ENCODE measurements at regions not wholly inside any gene's neighbourhood (a gene's known extent, or its start where the extent isn't known, plus 50 kb on each side); places are given as distances from the start of the nearest gene placed in this dataset.

DNA sequence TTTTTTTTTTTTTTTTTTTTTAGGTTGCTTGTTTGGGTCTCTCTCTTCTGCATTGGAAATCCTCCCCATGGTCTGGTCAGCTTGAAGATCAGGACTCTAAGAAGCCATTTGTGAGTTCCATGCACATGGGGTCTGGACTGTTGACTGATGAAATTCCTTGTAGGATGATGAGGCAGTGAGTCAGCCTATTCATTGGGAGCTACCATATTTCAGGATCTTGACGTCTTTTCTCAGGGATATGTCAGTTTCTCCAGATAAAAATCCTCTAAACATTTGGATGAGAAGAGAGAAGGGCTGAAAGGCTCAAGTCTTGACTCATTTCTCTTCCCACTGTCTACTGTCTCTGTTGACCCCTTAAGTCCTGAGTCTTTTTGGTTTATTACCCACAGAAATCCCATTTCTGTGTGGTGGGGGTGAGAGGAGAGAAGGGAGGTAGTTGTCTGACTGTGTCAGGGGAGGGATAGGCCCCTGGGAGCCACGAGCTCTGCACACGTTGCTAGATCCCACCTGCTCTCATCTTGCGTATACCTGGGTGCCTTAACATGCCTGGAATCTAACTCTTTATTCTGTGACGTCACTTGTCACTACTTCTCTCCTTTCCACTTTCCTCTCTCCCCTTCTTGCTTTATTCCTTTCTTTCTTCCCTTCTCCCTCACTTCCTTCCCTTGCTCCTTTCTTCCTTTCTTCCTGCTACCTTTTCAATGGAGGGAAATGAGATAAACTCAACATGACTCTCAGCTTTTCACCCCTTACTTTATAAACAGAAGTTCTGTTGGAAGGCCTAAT is 333.1 kb upstream of the XYLT1 start:
- no peak for ATAC-seq
- no peak overlapping the region for H3K27ac ChIP-seq
- ChIA-PET POLR2A (no interaction called here), CTCF (no interaction called here)
- WGBS (ENCODE audit: missing lambda C conversion rate): 12% methylated on average over 5 of the region's 5 CpGs
- H3K4me2 ChIP-seq: no peak overlapping the region
- no peak for TF ChIP-seq RFX5 (IDR thresholded peaks at IDR 0.05)
- TF ChIP-seq EHMT2 (IDR thresholded peaks at IDR 0.05; ENCODE audit: low read depth): no peak
- TF ChIP-seq RARB (CRISPR knock-in tag; IDR thresholded peaks at IDR 0.05): no peak
- no peak for TF ChIP-seq JUNB (IDR thresholded peaks at IDR 0.05)
- TF ChIP-seq CHD4 (IDR thresholded peaks at IDR 0.05; ENCODE audit: borderline replicate concordance): no peak
- no peaks in the 10 kb centered on the region for H3K9me3 ChIP-seq
- FAIRE-seq: no peak
- peak in 1 of 2 experiments; percentile 34 for DNase-seq (ENCODE audit: low read depth in 1 of 2, low spot score in 1 of 2)
- H3K4me1 ChIP-seq: no peaks in the 10 kb centered on the region
- H3K4me3 ChIP-seq: no peak overlapping the region

DNA sequence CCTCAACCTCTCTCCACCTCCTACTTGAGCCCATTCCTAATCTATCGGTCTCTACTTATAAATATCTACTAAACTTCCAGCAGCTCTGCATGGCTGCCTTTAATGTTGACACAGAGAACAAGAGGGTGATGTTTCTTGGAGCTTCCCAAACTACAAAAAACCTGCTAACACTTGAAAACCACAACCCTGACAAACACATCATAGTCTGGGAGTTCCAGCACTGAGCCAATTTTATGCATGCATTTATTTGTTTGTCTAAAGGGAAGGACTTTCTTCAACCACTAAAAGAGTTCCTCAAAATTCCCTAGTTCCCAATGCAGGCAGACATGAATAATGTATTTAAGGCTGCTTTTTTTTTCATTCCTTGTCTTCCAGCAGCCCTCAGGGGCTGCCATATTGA is 331.8 kb upstream of the XYLT1 start:
- no peak for ATAC-seq
- H3K9me3 ChIP-seq: no peaks in the 10 kb centered on the region
- ChIA-PET POLR2A (no interaction called here), CTCF (no interaction called here)
- no peak overlapping the region for H3K4me3 ChIP-seq
- 10% methylated on average over 1 of the region's 1 CpG for WGBS (ENCODE audit: missing lambda C conversion rate)
- DNase-seq (ENCODE audit: low read depth in 1 of 2, low spot score in 1 of 2): no peak
- no peak overlapping the region for H3K27ac ChIP-seq
- H3K4me1 ChIP-seq: no peaks in the 10 kb centered on the region
- TF ChIP-seq E2F6 (IDR thresholded peaks at IDR 0.05; ENCODE audit: borderline replicate concordance, low read depth) (no peak), SREBF2 (IDR thresholded peaks at IDR 0.05) (no peak), ZFP36 (IDR thresholded peaks at IDR 0.05; ENCODE audit: borderline replicate concordance, partially characterized antibody) (no peak), NPAS2 (CRISPR knock-in tag; IDR thresholded peaks at IDR 0.05; ENCODE audit: borderline replicate concordance) (no peak), CEBPB (IDR thresholded peaks at IDR 0.05) (no peak)
- no peak for FAIRE-seq
- H3K4me2 ChIP-seq: no peak overlapping the region

DNA sequence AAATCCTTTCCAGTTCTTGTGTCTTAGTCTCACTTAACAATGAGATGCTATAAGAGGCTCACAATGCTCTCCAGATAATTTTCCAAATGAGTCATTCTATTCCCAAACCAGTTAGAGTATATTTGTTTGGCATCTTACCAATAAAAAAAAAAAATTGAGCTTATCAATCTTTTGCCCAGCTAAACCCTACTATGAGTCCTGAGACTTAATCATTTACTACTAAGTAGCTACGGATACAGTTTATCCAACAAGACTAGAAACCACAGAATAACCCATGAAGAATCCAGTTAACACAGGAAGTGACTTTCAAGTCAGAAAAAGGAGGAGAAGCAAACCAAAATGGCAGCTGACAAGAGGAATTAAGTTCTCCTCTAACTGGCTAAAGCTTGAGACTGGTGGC is 330.3 kb upstream of the XYLT1 start:
- CTCF ChIA-PET: no interaction called here

DNA sequence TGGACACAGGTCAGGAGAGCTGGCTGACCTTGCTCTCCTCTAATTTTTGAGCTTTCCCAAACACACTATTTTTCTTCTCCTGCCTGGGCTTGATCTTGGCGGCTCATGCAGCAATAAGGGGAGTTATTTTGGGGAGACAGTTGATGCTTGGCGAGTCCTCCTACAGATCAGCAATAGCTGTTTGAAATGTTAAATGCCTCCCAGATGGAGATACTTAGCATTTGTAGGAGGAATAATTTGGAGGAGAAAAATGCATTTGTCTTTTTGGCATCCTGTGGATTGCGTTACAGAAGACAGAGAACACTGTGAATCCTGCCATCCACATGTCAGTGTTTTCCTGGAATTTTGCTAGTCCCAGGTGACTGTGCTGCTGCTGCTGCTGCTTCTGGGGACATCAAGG is 328.0 kb upstream of the XYLT1 start:
- no peak for TF ChIP-seq ATOH8 (CRISPR knock-in tag; IDR thresholded peaks at IDR 0.05; ENCODE audit: low read depth)
- TF ChIP-seq NR3C1 (IDR thresholded peaks at IDR 0.05): no peak
- no peak for TF ChIP-seq RARB (CRISPR knock-in tag; IDR thresholded peaks at IDR 0.05)
- no peak for TF ChIP-seq EHMT2 (IDR thresholded peaks at IDR 0.05; ENCODE audit: low read depth)
- TF ChIP-seq HOXA7 (CRISPR knock-in tag; IDR thresholded peaks at IDR 0.05): no peak
- no peak for TF ChIP-seq RAD21 (conservative IDR thresholded peaks at IDR 0.05 in 1 of 2, IDR thresholded peaks at IDR 0.05 in 1 of 2)
- no peak for TF ChIP-seq FOSB (CRISPR knock-in tag; IDR thresholded peaks at IDR 0.05)
- TF ChIP-seq, protein P1, sequence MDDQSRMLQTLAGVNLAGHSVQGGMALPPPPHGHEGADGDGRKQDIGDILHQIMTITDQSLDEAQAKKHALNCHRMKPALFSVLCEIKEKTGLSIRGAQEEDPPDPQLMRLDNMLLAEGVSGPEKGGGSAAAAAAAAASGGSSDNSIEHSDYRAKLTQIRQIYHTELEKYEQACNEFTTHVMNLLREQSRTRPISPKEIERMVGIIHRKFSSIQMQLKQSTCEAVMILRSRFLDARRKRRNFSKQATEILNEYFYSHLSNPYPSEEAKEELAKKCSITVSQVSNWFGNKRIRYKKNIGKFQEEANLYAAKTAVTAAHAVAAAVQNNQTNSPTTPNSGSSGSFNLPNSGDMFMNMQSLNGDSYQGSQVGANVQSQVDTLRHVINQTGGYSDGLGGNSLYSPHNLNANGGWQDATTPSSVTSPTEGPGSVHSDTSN (IDR thresholded peaks at IDR 0.05): no peak
- no peak for TF ChIP-seq EP300 (IDR thresholded peaks at IDR 0.05)
- no peak for TF ChIP-seq CEBPB (IDR thresholded peaks at IDR 0.05)
- no peak for TF ChIP-seq ZC3H11A (IDR thresholded peaks at IDR 0.05)
- TF ChIP-seq ZFP36 (IDR thresholded peaks at IDR 0.05; ENCODE audit: borderline replicate concordance, partially characterized antibody): no peak
- TF ChIP-seq, protein P2, sequence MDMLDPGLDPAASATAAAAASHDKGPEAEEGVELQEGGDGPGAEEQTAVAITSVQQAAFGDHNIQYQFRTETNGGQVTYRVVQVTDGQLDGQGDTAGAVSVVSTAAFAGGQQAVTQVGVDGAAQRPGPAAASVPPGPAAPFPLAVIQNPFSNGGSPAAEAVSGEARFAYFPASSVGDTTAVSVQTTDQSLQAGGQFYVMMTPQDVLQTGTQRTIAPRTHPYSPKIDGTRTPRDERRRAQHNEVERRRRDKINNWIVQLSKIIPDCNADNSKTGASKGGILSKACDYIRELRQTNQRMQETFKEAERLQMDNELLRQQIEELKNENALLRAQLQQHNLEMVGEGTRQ (IDR thresholded peaks at IDR 0.05): no peak
- TF ChIP-seq MAZ (IDR thresholded peaks at IDR 0.05; ENCODE audit: borderline replicate concordance, low read depth, low read length): no peak
- TF ChIP-seq MYC (IDR thresholded peaks at IDR 0.05; ENCODE audit: borderline replicate concordance, low read length): no peak
- DNase-seq (ENCODE audit: low read depth in 1 of 2, low spot score in 1 of 2) (no peak), ATAC-seq (no peak), FAIRE-seq (no peak)
- Histone ChIP-seq H3K9me3 (no peaks in the 10 kb centered on the region), H3K27ac (no peak overlapping the region), H3K4me2 (no peak overlapping the region), H3K4me3 (no peak overlapping the region), H3K4me1 (no peaks in the 10 kb centered on the region)
- 20% methylated on average over 3 of the region's 3 CpGs for WGBS (ENCODE audit: missing lambda C conversion rate)
- ChIA-PET CTCF (no interaction called here), POLR2A (no interaction called here)

More for the DNA sequence above, 330.3 kb upstream of the XYLT1 start:
- Histone ChIP-seq H3K4me3 (no peak overlapping the region), H3K27ac (no peak overlapping the region), H3K4me2 (no peak overlapping the region), H3K9me3 (no peaks in the 10 kb centered on the region), H3K4me1 (no peaks in the 10 kb centered on the region)
- POLR2A ChIA-PET: no interaction called here
- no peak for FAIRE-seq
- TF ChIP-seq POLR2AphosphoS2 (conservative IDR thresholded peaks at IDR 0.05; ENCODE audit: low read length): no peak
- TF ChIP-seq HOXB5 (CRISPR knock-in tag; IDR thresholded peaks at IDR 0.05): no peak
- TF ChIP-seq PHF8 (IDR thresholded peaks at IDR 0.05; ENCODE audit: borderline replicate concordance, low read depth): no peak
- 4% methylated on average over 1 of the region's 1 CpG for WGBS (ENCODE audit: missing lambda C conversion rate)
- DNase-seq (ENCODE audit: low read depth in 1 of 2, low spot score in 1 of 2): no peak
- ATAC-seq: no peak
